ENCODE measurements at regions not wholly inside any gene's neighbourhood (a gene's known extent, or its start where the extent isn't known, plus 50 kb on each side); places are given as distances from the start of the nearest gene placed in this dataset.

- DNase-seq = no peak
Observed at GRCh38 chr1:214208460-214208859, 72.5 kb upstream of the SMYD2 start.

GRCh38 chr1:214209260-214209808, 71.6 kb upstream of the SMYD2 start:
- no peak for DNase-seq

- DNase-seq = no peak
Observed at GRCh38 chr1:214213136-214213535, 67.8 kb upstream of the SMYD2 start.

- no peak for DNase-seq
Observed at GRCh38 chr1:214214851-214215250, 66.1 kb upstream of the SMYD2 start.

GRCh38 chr1:214215583-214215982, 65.4 kb upstream of the SMYD2 start:
- DNase-seq = no peak

GRCh38 chr1:214216021-214216420, 64.9 kb upstream of the SMYD2 start:
- DNase-seq = no peak

GRCh38 chr1:214216779-214217178, 64.2 kb upstream of the SMYD2 start:
- no peak for DNase-seq

- DNase-seq = no peak
Observed at GRCh38 chr1:214219902-214220301, 61.1 kb upstream of the SMYD2 start.

GRCh38 chr1:214220891-214221290, 60.1 kb upstream of the SMYD2 start:
- DNase-seq = no peak

GRCh38 chr1:214224611-214225354, 56.2 kb upstream of the SMYD2 start:
- no peak for DNase-seq

- DNase-seq = no peak
Observed at GRCh38 chr1:214228976-214229375, 52.0 kb upstream of the SMYD2 start.

- no peak for DNase-seq
Observed at GRCh38 chr1:214229736-214230135, 51.2 kb upstream of the SMYD2 start.

All from CD4-positive, alpha-beta T cell treated with Interleukin-17A for 4 hours (primary cell).